ENCODE measurements at regions not wholly inside any gene's neighbourhood (a gene's known extent, or its start where the extent isn't known, plus 50 kb on each side); places are given as distances from the start of the nearest gene placed in this dataset.
"Not testable (repeated sequence)": the region's sequence is repeated elsewhere in the genome, so short reads cannot be mapped to it uniquely, and the experiment has no call there.

DNA sequence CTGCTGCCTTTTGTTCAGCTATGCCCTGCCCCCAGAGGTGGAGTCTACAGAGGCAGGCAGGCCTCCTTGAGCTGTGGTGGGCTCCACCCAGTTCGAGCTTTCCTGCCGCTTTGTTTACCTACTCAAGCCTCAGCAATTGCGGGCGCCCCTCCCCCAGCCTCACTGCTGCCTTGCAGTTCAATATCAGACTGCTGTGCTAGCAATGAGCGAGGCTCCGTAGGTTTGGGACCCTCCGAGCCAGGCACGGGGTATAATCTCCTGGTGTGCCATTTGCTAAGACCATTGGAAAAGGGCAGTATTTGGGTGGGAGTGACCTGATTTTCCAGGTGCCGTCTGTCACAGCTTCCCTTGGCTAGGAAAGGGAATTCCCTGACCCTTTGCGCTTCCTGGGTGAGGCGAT lies 51.9 kb downstream of the DIPK2A start:
- DNase-seq (ENCODE audit: low spot score): not testable (repeated sequence)

DNA sequence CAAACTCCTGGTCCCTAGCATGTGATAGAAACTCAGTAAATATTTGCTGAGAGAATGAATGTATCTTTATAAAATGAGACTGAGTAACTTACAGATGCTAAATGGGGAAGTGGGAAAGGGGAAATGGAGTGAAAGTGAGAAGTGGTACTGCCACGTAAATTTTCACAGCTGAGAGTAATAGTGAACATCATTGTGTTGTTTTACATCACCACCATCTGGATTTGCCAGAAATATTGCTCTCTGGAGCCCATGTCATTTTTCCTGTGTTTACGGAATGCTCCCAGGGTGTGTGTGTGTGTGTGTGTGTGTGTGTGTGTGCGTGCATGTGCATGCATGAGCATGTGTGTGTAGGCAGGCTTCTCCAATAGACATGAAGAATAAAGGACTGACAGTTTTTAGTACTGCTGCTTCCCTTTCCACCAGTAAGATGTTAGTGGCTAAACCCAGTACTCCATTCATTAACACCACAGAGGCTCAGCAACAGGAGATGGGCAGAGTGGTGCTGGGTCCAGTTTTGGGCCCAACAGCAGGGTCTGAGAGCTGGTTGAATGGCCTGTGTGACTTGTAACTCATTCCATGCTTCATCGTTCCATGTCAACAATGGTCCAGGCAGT lies 57.3 kb downstream of the DIPK2A start:
- peak; percentile 49 for DNase-seq (ENCODE audit: low spot score)

DNA sequence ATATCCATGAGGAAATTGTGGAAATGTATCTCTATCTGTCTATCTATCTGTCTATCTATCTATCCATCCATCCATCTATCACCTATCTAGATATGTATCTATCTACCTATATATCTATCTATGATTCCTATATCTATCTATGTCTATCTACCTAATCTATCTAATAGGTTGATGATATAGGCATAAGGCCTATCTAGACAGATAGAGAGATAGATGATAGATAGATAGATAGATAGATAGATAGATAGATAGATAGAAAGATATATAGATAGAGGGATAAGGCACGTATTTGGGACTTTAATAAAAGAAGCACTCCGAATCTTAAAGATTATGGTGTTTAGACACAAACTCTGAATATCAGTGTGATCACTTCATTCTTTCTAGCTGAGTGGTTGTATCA lies 58.1 kb downstream of the DIPK2A start:
- DNase-seq (ENCODE audit: low spot score): no peak

DNA sequence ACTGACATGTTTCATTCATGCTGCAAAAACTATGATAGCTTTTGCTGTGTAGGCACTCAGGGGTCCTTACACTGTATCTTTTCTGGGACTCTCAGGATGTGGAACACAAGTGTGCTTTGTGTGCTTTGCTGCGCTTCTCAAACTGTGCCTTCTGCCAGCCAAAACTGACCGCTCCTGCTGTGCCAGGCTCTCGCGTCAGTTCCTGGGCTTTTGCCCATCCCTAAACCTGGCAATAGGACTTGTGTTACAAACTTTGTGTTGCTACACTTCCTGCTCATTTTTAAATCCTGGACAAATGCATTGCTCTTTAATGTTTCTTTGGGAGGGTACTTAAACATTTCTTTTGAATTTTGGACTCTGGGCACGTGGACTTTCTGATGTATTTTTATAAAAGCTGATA lies 60.3 kb downstream of the DIPK2A start:
- peak; percentile 98 for DNase-seq (ENCODE audit: low spot score)

DNA sequence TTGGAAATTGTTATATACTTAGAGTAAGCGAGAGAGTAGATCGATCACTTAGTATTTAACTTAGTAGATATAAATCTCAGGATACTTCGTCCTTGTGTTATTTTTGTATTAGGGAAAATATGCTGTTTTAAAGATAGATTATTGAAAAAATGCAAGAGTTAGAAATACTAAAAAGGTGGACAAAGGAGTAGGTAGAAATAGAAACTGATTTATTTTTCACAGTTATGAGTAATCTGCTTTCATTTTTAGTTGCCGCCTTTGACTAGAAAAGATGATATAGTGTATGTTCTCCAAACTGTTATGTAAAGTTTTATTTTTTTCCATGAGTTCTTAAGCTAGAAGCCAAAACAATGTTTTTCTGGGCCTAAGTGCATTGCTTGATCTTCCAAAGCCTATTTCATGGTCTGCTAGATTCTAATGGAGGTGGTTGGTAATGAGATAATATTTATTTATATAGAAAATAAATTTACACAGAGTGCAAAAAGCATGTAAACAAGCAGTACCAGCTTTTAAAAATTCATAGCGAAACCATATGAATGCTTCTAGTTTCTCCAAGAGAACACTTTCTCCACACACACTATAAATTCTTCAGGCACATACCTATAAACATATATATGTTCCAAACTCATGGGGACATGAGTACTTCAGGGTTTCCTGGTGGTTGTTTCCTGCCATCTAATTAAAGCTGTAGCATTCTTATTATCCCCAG lies 61.1 kb downstream of the DIPK2A start:
- DNase-seq (ENCODE audit: low spot score): no peak

DNA sequence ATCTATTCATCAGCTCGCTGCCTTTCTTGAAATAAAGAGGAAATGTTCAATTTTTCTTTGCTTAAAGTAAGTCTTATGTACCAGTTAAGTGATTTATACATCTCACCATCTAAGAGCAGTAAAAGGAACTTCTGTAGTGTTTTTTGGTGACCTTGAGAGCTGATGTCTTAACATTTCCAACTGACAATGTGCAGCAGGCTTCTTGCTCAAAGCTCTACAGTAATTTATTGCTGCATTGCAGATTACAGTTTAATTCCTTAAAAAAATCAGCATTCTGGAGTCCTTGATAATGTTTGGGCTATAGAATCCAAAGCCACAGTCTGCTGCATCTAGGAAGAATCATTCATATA lies 61.6 kb downstream of the DIPK2A start:
- no peak for DNase-seq (ENCODE audit: low spot score)

DNA sequence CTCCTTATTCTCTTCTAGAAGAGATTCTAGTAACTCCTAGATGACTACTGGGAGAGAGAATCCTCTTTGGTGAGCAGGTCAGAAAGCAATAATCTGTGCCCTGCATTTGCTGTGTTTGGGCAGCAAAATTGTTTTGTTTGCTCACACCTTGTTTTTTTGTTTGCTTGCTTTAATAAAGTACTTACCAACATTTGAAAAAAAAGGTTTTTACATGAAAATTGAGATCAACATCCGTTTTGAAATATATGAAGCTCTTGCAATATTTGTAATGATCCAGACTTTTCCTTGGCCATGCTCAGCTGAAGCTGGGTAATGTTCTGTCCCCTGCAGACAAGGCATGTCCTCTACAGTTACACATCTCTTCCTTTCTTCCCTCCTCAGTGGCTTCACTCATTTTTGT lies 62.2 kb downstream of the DIPK2A start:
- DNase-seq (ENCODE audit: low spot score): peak; percentile 21

DNA sequence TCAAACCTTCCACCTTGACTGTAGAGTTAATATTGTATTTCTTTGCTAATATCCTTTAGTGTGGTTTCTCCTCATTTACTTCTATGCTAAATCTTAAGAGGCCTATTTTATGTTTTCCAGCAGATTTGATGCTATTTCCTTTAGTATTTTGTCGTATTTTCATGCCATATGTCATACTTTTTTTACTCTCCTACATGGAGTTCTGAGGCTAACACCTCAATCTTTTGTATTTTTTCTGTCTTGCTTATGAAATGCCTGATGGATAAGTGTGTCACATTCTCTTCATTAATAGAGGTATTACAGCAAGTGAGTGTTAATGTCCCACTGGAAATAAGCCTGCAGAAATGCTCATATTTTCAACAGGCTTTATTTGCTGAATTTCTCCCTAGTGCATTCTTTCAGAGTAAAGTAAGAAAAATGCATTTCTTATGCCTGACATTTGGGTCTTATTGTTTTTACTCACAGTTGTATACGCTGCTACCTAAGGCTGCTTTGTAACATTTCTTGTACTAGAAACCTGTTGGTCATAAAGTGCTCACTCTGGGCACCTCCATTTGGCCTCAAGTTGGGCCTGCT lies 63.2 kb downstream of the DIPK2A start:
- DNase-seq (ENCODE audit: low spot score): no peak

DNA sequence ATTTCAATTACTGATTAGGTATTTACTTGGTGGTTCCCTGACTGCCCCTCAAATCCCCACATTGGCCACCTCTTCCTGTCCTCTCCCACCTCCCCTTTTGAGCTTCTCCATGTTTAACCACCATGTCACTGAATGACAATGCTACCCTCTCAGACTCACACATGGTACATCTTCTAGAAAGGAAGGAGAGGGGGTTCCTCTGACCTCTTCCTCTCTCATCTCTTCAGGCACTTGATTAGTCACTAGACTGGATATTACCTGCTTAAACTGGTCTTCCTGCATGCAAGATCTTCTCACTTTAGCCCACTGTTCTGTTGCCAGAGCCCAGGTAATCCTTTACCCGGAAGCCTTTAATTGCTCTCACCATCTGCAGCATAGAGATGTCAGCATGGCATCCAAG lies 64.9 kb downstream of the DIPK2A start:
- no peak for DNase-seq (ENCODE audit: low spot score)

DNA sequence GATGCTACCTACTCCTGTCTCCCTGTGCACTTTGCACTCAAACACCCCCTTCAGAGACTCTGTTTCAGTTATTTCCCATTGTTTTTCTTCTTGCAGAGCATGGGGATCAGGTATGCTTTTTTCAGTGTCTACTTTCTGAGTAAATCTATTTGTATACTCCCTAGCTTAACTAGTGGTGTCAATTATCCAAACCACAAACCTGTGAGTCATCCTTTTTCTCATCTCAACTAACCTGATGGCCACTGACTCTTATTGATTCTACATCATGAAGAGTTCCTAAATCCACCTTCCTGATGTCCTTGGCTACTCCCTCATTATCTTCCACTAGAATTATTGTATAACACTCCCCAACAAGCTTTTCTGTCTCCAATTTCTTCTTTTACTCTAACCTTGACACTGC lies 68.0 kb downstream of the DIPK2A start:
- DNase-seq (ENCODE audit: low spot score): no peak

DNA sequence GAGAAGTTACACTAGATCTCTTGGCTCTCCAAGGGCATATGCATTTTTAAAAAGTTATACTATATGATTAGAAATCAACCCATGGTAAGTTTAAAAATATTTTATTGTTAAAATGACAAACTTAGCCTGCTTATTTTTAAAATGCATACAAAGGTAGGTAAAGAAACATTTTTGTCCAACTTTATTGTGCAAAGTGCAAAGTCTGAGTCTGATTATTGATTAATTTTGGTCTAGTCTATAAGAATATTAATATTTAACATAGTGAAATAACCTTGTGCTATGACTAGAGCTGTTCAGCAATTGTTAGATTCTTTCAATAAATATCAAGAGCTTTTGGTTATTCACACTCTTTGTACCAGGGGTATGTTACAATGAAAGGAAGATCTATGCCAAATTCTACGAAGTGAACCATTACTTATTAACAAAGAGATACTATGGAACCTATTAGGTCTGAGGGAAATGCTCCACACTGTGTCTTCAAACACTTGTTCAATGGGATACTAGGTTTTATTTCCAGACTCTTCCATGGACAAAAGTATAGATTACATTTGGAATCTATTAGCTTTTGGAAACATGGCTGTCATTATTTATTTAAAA lies 70.4 kb downstream of the DIPK2A start:
- DNase-seq (ENCODE audit: low spot score): no peak

DNA sequence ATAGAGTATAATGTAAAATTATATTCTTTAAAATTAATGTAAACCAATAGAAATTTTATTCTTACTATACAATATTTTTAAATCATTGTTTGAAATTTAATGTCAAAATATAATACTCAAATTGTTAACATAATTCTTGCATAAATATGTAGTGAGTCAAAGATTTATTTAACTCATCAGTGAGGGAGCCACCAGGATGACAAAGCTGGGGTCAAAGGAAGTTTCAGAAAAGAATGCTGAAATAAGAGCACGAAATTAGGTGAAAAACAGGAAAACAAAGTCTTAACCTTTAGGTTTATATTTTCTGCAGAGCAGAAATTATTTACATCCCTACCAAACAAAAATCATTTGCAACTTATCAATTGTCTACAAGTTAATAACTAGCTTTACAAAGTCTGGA lies 74.1 kb downstream of the DIPK2A start:
- DNase-seq (ENCODE audit: low spot score): no peak

DNA sequence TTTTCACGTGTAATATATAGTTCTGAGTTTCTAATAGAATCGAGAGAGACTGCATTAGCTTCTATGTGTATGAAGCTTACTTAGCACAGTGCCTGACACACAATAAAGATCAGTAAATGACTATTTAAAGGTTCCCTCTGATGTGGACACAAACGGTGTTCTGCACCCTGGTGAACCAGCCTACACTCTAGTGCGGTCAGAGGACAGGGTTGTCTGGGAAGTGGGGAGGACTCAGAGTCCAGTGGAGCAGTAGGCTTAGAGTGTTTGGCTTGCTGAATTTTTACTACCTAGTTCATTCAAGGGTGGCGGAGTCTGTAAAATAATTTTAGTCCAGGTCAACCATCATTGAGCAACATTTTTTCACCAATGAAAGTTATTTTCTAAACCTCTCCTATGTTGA lies 77.8 kb downstream of the DIPK2A start:
- no peak for DNase-seq (ENCODE audit: low spot score)

DNA sequence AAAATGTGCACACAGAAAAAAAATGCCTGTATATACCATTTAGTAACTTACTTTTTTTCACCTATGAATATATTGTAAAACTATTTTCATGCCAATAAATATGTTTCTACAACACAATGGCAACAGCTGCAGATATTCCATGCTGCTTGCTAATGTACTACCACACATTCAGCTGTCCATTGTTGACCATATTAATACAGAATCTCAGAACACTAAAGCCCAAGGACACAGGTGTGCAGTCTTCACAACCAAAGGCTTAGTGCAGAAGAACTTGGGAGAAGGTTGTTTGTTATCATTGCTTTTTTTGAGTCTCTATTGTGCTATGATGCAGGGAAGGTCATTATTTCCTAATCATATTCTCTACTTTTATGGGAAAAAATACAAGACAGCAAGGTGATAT lies 79.6 kb downstream of the DIPK2A start:
- DNase-seq (ENCODE audit: low spot score): no peak

DNA sequence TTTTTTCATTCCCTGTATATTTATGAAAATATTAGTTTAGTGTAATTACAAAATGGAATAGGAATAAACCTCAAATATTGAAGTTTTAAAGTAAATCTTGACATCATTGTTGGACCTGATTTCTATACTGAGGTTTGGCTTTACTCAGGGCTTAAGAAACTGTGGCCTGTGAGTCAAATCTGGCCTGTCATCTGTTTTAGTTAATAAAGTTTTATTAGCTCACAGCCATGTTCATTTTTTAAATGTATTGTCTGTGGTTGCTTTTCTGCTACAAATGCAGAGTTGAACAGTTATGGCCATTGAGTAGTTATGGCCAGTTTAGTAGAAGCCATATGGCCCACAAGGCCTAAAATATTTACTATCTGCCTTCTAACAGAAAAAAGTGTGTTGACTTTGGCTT lies 80.7 kb downstream of the DIPK2A start:
- no peak for DNase-seq (ENCODE audit: low spot score)

DNA sequence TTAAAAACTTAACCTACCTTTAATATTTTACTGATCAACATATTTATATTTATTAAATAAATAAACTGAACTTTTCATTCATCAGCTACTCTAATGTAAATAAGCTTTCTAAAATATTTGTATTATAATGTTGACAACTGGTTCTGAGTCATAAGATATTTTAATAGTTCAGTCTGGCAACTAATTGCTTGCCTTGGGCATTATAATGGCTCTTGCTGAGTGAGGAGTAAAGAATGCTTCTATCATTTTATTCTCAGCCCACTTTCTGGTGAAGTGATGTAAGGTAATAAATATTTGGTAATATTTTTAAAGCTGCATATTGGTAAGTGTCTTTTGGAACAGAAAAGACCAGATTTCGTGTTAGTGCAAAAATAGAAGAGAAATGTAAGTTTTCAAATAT lies 81.5 kb downstream of the DIPK2A start:
- no peak for DNase-seq (ENCODE audit: low spot score)

DNA sequence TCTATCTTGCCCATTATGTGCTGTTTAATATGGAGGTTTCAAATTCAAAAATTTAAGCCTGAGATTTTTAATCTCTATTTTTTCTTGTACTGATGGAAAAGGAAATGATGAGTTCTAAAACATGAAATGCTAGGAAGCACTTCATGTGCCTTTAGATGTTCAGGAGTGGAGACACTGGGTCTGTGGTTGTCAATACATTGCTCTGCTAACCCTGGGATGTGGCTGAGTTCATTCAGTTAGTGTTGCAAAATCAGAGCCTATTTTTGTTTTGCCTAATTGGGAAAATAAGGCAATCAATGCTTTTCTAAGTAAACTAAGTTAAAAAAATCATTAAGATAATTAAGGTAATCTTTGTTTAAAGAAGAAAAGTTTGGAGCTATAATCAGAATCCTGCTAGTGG lies 83.1 kb downstream of the DIPK2A start:
- no peak for DNase-seq (ENCODE audit: low spot score)

DNA sequence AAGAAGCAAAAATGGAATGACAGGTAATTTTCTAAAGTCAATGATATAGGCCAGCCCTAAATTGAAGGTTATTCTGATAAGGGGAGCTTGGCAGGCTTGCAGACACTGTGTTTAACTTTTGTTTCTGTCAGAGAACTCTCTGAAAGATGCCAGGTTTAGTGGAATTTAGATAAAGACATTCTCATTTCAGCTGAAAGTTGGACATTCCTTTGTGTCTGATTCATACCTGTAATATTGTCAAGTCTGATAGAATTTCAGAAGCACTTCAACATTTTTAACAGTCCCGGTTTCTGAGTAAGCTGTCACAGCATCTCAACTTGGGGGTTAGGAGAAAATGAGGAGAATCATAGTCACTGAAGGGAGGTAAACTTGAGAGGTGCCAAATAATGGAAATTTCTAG lies 84.0 kb downstream of the DIPK2A start:
- no peak for DNase-seq (ENCODE audit: low spot score)

DNA sequence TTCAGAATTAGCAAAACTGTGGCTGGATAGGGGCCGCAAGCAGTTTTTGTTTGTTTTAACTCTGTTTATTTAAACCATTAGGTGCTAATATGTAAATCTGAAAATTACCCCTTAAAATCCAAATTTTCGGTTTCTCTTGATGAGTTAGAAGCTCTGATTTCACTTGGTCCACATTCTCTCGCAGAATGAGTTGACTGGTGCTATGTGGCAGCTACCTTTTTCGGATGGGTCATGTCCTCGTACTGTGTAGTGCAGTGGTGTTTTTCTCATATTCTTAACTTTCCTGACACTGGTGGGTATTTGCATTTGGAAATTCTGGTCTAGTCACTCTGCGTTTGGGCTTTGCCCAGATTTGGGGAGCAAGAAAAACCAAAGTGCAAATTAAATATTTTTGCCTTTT lies 87.1 kb downstream of the DIPK2A start:
- DNase-seq (ENCODE audit: low spot score): no peak

DNA sequence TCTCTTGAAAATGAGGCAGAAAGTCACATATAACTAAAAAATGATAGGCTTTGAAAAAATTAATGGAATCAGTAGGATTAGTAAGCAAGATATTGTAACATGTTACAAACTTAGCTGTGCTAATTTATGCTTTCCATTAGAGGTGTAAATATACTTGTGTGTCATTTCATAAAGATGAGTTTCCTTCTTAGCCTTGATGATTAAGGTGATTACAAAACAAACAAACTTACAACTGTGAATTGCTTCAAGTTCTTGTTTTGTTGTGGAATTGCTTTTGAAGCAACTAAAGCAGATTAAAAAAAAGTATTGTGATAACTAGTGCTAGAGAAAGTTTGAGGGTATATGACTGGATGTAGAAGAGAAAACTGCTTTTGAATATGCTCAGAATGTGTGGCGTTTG lies 87.9 kb downstream of the DIPK2A start:
- no peak for DNase-seq (ENCODE audit: low spot score)

DNA sequence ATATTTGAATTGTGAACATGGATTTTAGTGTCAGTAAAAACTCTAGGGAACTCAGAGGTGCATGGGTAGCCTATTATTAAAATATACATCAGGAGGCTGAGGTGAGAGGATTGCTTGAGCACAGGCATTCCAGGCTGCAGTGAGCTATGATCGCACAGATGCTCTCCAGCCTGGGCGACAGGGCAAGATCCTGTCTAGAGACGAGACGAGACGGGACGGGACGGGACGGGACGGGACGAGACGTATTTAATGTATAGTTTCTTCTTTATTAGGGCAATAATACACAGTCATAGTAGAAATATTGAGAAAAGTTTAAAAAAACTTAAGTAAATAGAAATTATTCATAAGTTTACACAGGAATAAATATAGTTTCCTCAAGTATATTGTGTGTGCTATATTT lies 89.3 kb downstream of the DIPK2A start:
- no peak for DNase-seq (ENCODE audit: low spot score)

DNA sequence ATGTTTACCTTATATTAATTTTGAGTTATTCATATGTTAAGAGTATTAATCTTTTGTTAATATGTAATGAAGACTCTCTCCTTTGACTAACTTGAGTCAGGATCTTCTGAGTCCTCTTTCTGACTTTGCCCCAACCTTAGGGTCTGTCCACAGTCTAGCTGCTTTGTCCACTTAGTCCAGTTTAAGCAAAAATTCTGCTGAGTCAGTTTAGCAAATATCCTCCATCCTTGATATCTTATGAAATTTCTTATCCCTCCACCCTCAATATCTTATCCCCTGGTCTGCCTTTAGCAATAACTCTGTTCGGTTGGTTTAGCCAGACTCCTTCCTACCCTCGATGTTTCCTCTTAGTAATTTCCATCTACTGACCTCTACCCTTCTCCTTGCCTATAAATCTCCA lies 91.7 kb downstream of the DIPK2A start:
- DNase-seq (ENCODE audit: low spot score): no peak

DNA sequence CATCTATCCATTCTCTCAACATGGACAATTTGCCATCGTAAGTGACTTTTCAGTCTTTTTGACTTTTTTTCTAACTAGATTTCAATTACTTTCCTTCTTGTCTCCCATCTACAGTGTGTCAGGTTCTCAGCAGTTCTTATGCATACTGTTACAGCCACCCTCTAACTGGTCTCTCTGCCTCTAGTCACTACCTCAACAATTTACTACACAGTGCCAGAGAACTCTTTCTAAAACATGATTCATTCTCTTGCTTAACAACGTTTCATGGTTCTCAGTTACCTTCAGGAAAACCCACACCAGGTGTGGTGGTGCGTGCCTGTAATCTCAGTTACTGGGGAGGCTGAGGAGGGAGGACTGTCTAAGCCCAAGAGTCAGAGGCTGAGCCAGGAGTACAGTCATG lies 95.4 kb downstream of the DIPK2A start:
- no peak for DNase-seq (ENCODE audit: low spot score)

DNA sequence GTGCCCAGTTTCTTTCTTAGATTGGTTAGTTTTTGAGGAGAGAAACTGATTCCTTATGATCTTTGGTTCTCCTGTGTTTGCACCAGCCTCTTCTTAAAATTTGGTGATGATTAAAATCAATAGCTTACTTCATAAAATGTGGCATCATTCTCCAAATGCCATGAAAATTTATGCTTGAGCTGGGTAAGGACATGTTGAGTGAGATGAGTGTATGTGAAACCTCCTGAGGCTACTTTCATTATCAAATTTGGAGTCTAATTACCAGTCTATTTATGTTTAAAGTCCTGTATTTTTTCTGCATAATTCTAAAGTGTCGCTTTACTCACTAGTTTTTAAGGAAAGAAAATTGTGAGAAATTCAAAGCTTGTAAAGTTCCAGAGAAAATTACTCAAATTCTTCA lies 102.1 kb downstream of the DIPK2A start:
- no peak for DNase-seq (ENCODE audit: low spot score)

Data from Ammon's horn (tissue), 1 donor.